Bone marrow (tissue), 2 donors: ENCODE measurements at regions not wholly inside any gene's neighbourhood (a gene's known extent, or its start where the extent isn't known, plus 50 kb on each side); places are given as distances from the start of the nearest gene placed in this dataset.
A peak's percentile ranks its signal among the peaks of the same experiment; 100 is the strongest.

ENCODE experiments used
- DNase-seq, 2 donors: peaks; one replicate each; lab custom pipeline; 2025; lab: John Stamatoyannopoulos, UW

GRCh38 chr12:92533280-92533890 lies 169.4 kb upstream of the PLEKHG7 start:
- no peak for DNase-seq

GRCh38 chr12:92530706-92531105 lies 172.1 kb upstream of the PLEKHG7 start:
- no peak for DNase-seq

- no peak for DNase-seq
Observed at GRCh38 chr12:92529944-92530343, 172.8 kb upstream of the PLEKHG7 start.

- DNase-seq: no peak
Observed at GRCh38 chr12:92528586-92528985, 174.2 kb upstream of the PLEKHG7 start.

DNA sequence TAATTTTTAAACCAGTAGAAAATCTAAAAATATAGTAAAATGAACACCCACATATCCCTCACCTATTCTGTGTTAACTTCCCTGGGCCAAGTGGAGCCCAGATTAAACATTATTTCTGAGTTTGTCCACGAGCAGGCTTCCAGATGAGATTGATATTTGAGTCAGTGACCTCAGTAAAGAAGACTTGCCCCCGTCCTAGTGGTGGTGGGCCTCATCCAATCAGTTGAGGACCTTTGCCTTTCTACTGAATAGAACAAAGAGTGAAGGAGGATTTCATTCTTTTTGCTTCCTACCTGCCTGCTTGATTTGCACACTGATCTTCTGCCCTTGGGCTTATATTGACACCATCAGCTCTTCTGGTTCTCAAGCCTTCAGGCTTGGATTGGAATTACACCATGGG lies 174.7 kb upstream of the PLEKHG7 start:
- DNase-seq: no peak

DNA sequence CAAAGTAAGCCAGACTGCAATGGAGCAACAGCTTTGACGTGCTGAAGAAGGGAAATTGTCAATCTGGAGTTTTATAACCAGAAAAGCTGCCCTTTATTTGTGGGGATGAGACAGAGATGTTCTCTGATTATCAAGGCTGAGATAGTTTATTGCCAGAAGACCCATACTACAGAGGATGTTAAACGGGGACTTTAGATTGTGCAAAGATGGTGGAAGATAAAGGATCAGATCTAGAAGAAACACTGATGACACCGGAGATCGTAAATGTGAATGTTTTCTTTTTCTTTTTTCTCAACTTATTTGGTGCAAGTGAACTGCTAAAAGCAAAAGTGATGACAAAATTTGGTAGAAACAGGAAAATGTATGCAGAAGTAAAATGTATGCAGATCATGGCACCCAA lies 178.3 kb upstream of the PLEKHG7 start:
- DNase-seq: no peak

GRCh38 chr12:92520511-92520910 lies 182.3 kb upstream of the PLEKHG7 start:
- DNase-seq: no peak

- no peak for DNase-seq
Observed at GRCh38 chr12:92519284-92519683, 183.5 kb upstream of the PLEKHG7 start.

DNA sequence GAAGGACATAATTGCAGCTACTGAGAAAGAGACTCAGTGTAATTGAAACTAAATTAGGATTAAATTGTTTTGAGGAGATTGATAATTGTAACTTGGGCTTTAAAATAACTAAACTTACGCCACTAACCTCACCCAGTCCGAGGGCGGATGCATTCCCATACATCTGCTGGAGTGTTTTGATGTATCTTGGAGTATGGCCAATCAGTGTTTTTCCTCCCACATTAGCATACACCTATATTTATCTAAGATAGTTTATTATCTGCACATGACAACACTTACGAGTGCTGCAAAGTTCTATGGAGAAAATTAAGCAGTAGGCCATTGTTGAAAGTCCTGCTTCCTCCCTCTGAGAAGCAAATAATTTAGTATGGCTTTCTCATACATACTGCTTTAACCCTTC lies 184.7 kb upstream of the PLEKHG7 start:
- no peak for DNase-seq

DNA sequence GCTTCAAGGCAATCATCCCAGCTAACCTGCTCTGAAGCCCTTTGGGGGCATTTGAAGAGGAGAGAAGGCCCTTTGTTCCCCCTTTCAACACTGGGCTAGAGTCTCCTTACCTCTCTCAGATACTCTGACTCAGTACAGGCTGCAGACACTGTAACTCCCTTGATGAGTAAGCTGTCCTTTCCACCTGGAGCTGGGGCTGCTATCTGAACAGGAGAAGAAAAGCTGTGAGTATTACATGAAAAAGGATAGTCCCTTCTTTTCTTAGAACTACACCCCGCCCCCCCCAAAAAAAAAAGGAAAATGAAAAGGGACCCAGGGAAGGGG lies 186.6 kb upstream of the PLEKHG7 start:
- DNase-seq: no peak

GRCh38 chr12:92513231-92513730 lies 189.5 kb upstream of the PLEKHG7 start:
- no peak for DNase-seq

GRCh38 chr12:92511786-92512185 lies 191.0 kb upstream of the PLEKHG7 start:
- no peak for DNase-seq

DNA sequence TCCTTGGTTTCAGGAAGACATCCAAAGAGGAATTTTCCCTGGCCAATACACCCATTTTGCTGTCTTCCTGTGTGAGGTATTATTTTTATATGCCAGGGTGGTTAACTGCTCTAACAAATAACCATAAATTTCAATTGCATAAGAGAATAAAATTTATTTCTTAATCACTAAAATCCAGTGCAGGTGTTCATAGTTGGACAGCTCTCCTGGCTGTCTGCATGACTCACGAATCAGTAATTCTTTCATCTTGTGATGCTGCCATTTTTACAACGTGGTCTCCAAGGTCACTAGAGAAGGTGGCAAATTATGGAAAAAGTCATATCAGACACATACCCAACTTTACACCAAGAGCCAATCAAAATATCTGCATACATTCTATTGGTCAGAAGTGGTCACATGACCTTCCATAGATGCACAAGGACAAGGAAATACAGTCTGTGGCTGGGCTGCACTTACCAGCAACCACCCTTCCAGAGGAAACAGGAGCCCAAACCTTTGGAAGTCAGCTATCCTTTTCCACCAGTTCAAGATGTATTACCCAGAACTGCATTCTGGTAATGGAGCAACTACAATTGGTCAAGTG lies 193.5 kb upstream of the PLEKHG7 start:
- DNase-seq: no peak

GRCh38 chr12:92506891-92507290 lies 195.9 kb upstream of the PLEKHG7 start:
- DNase-seq: no peak

- DNase-seq: no peak
Observed at GRCh38 chr12:92506460-92506859, 196.3 kb upstream of the PLEKHG7 start.

DNA sequence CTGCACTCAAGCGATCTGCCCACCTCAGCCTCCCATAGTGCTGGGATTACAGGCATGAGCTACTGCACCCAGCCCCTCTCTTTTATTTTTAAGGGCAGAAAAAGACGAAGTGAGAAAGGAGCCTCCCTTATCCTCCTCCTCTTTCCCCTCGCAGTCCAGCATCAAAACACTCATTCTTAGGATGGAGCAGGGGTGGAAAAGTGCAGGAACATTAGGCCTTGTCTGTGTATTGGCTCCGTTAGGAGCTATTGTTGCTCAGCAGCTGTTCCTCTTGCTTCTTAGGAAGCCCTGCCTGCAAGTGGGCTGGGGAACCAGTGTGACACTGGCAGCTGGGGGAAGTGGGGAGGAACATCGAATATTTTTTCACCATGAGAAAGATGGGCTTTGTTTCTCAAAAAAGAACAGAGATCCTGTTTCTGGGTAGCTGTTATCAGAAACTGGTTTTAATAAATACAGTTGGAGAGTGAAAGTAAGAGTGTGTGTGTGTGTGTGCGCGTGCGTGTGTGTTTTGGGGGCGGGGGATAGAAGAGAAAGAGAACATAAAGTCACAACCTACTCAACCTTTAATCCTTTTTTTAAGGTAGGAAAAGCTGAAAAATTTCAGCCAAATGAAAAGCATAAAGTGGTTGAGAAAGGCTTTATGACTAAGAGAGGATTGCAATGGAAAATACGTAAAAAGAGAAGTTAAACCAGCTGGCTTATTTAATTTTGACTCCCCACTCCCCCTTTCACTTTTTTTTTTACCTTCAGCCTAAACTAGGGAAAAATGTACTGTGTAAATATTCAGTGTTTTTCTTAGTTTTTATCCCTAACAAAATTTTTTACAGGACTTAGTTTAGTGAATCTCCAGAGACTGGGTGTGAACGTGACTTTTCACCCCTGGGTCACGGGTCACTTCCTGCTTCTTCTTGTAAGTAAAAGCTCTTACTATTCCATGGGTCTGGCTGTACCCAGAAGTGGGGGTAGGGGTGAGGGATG lies 197.2 kb upstream of the PLEKHG7 start:
- DNase-seq: peak; percentile 11 to 61

- DNase-seq: no peak
Observed at GRCh38 chr12:92504594-92504981, 198.2 kb upstream of the PLEKHG7 start.

- DNase-seq: no peak
Observed at GRCh38 chr12:92503971-92504593, 198.7 kb upstream of the PLEKHG7 start.

GRCh38 chr12:92503029-92503931 lies 199.5 kb upstream of the PLEKHG7 start:
- no peak for DNase-seq

DNA sequence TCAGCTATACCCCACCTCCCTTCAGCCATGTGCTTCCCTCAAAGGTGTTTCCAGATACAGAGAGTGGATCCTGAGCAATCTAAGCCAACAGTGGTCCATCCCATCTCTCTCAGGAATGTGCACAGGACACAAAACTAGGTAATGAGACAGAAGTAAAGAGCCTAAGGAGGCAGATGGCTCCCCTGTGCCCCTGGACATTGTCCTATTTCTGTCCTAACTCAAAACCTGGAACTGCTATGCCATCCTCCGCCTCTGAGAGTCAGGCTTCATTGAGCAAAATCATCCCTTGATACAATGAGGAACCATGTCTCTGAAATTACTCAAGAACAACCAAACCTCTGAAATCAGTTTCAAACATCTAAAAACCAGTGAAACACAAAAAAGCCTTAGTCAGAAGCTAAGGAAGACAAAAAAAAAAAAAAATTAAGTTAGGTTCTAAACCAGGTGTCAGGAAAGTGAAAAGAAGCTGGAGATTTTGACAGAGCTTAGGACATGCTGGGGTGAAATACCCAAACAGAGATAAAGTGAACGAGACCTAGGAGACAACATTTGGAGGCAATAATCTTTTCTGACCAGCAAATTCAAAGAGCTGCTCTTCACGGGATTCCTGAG lies 200.3 kb upstream of the PLEKHG7 start:
- DNase-seq: no peak

GRCh38 chr12:92496790-92497189 lies 206.0 kb upstream of the PLEKHG7 start:
- no peak for DNase-seq
